ENCODE measurements at regions not wholly inside any gene's neighbourhood (a gene's known extent, or its start where the extent isn't known, plus 50 kb on each side); places are given as distances from the start of the nearest gene placed in this dataset.

GRCh38 chr4:170769862-170770261 lies 680.1 kb upstream of the AADAT start:
- DNase-seq (ENCODE audit: low read depth in 1 of 2, low spot score in 2 of 2) (no peak), FAIRE-seq (no peak)
- no peak overlapping the region for H2BK15ac ChIP-seq (ENCODE audit: low read length)
- H3K79me2 ChIP-seq (ENCODE audit: control insufficient read depth in 1 of 2, insufficient read depth in 2 of 2, low read length in 2 of 2), result no peaks in the 10 kb centered on the region
- no peaks in the 10 kb centered on the region for H3K4me1 ChIP-seq (replicated peaks in 1 of 4; ENCODE audit: control insufficient read depth in 3 of 4, insufficient read depth in 4 of 4, low read length in 3 of 4)
- no peak overlapping the region for H4K5ac ChIP-seq (ENCODE audit: insufficient read length, low read depth, low read length)
- no peak for TF ChIP-seq RBBP5 (IDR thresholded peaks at IDR 0.05; ENCODE audit: borderline replicate concordance, low read depth, low read length)
- TF ChIP-seq POU5F1 (IDR thresholded peaks at IDR 0.05; ENCODE audit: low read depth, low read length), result no peak
- TF ChIP-seq TCF12 (IDR thresholded peaks at IDR 0.05; ENCODE audit: low read depth, low read length), result no peak
- TF ChIP-seq NANOG (IDR thresholded peaks at IDR 0.05; ENCODE audit: insufficient read depth, low read depth, low read length, poor library complexity, severe bottlenecking), result no peak
- CTCF ChIA-PET (ENCODE audit: partially characterized antibody), result interaction anchor here (0.9 to 1.5 kb wide), 2 partner anchors 12 to 84 kb away, joined by 3 read pairs; no protein-coding TSS in a partner anchor
- no peak overlapping the region for H2AFZ ChIP-seq (ENCODE audit: low read length)
- H2BK20ac ChIP-seq (ENCODE audit: low read length), result no peak overlapping the region
- no peak overlapping the region for H3K4me2 ChIP-seq (ENCODE audit: insufficient read depth in 1 of 2, low read depth in 2 of 2, low read length in 2 of 2)
- no peak overlapping the region for H2BK5ac ChIP-seq (ENCODE audit: low read depth, low read length)
- no peaks in the 10 kb centered on the region; the same call in 1 of the 2 replicates for H3K23me2 ChIP-seq (ENCODE audit: low read depth, low read length)
- no peaks in the 10 kb centered on the region for H4K20me1 ChIP-seq (replicated peaks in 1 of 2; ENCODE audit: control insufficient read depth in 1 of 2, insufficient read depth in 2 of 2, low read length in 2 of 2)
- H4K91ac ChIP-seq (replicated peaks; ENCODE audit: insufficient read length, low read length), result no peak overlapping the region
- WGBS, 2 experiments (ENCODE audit: extremely low coverage in 1 of 2, insufficient coverage in 1 of 2, insufficient read length in 1 of 2, insufficient replicate concordance in 2 of 2, low coverage in 1 of 2, low lambda C conversion rate in 2 of 2, missing lambda C conversion rate in 1 of 2), result 95% methylated on average over 1 of the region's 1 CpG; no CpG with 5 or more reads in 1 of the 2 experiments
- H4K8ac ChIP-seq (ENCODE audit: extremely low read depth, insufficient read depth, low read length), result no peak overlapping the region
- H3K23ac ChIP-seq (ENCODE audit: insufficient read length), result no peak overlapping the region
- no peak overlapping the region for H2BK120ac ChIP-seq (replicated peaks; ENCODE audit: low read depth, low read length)
- POLR2A ChIA-PET (ENCODE audit: partially characterized antibody), result no interaction called here
- H3K36me3 ChIP-seq (ENCODE audit: control insufficient read depth in 2 of 4, insufficient read depth in 4 of 4, low read length in 3 of 4), result no peaks in the 10 kb centered on the region
- no peak overlapping the region for H3K56ac ChIP-seq (replicated peaks; ENCODE audit: insufficient read length, low read depth, low read length)
- no peak overlapping the region for H3K9ac ChIP-seq (replicated peaks in 1 of 4; ENCODE audit: extremely low read depth in 1 of 4, low read depth in 3 of 4, low read length in 3 of 4)
- H2AK5ac ChIP-seq (ENCODE audit: low read depth, low read length), result no peak overlapping the region
- no peak overlapping the region for H3K4ac ChIP-seq (replicated peaks; ENCODE audit: insufficient read length, low read depth, low read length)
- H3K14ac ChIP-seq (ENCODE audit: insufficient read length), result no peak overlapping the region
- no peaks in the 10 kb centered on the region for H3K79me1 ChIP-seq (ENCODE audit: low read depth, low read length)
- no peak overlapping the region for H3K4me3 ChIP-seq (ENCODE audit: extremely low read depth in 1 of 4, insufficient read depth in 2 of 4, low read depth in 3 of 4, low read length in 4 of 4)
- H3K18ac ChIP-seq (ENCODE audit: extremely low read depth, low read length), result no peak overlapping the region
- no peaks in the 10 kb centered on the region for H3K27me3 ChIP-seq (replicated peaks in 1 of 4; ENCODE audit: control insufficient read depth in 3 of 4, extremely low read depth in 1 of 4, insufficient read depth in 3 of 4, low read length in 3 of 4)
- H3K9me3 ChIP-seq (ENCODE audit: insufficient read depth in 2 of 2, low read depth in 1 of 2, low read length in 1 of 2), result no peaks in the 10 kb centered on the region
- no peak overlapping the region for H3K27ac ChIP-seq (ENCODE audit: low read depth, low read length)
- no peak overlapping the region for H2BK12ac ChIP-seq (ENCODE audit: low read depth, low read length)
